ENCODE measurements at regions not wholly inside any gene's neighbourhood (a gene's known extent, or its start where the extent isn't known, plus 50 kb on each side); places are given as distances from the start of the nearest gene placed in this dataset.

GRCh38 chr2:126241411-126241810 is 414.5 kb upstream of the GYPC start:
- no peak for TF ChIP-seq POLR2A (IDR thresholded peaks at IDR 0.05)
- no peak for TF ChIP-seq CTCF (IDR thresholded peaks at IDR 0.05)
